ENCODE measurements at regions not wholly inside any gene's neighbourhood (a gene's known extent, or its start where the extent isn't known, plus 50 kb on each side); places are given as distances from the start of the nearest gene placed in this dataset.

DNA sequence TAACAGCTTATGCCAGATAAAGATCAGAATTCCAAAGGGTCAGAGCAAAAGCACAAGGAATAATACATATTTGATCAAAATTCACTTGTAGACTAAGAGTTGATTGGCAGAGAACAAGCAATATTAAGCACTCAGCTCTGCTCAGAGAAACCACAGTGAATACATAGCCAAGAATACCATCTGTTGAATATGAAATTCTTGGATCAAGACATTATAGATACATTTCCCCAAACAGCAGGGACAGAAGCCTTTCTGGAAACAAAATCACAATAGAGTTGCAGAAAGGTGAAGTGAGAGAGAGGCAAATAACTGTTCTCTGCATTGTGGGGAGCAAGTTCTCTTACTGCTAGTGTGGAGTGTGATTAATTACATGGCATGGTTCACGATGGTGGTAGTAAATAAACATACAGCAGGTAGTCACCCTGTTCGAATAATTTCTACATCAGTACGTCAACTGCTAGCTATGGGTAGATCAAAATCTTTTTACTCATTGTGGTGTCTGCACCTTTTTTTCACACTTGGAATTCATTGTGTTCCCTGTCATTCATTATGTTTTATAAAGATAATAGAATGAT lies 366.7 kb downstream of the PCDH7 start (continued):
- TF ChIP-seq CHD7 (IDR thresholded peaks at IDR 0.05; ENCODE audit: insufficient replicate concordance, low read length), result no peak
- no peak for TF ChIP-seq SIX5 (IDR thresholded peaks at IDR 0.05; ENCODE audit: low read depth, low read length)
- TF ChIP-seq RFX5 (IDR thresholded peaks at IDR 0.05; ENCODE audit: borderline replicate concordance, low read depth, low read length), result no peak
- no peak for TF ChIP-seq RNF2 (IDR thresholded peaks at IDR 0.05; ENCODE audit: borderline replicate concordance, low read depth, low read length, missing control alignments, poor library complexity, severe bottlenecking)
- TF ChIP-seq NRF1 (IDR thresholded peaks at IDR 0.05; ENCODE audit: low read depth, low read length), result no peak
- no peak for TF ChIP-seq HDAC6 (IDR thresholded peaks at IDR 0.05; ENCODE audit: low read depth, low read length)
- no peak for TF ChIP-seq JUN (IDR thresholded peaks at IDR 0.05; ENCODE audit: low read depth, low read length)
- TF ChIP-seq, protein P1, sequence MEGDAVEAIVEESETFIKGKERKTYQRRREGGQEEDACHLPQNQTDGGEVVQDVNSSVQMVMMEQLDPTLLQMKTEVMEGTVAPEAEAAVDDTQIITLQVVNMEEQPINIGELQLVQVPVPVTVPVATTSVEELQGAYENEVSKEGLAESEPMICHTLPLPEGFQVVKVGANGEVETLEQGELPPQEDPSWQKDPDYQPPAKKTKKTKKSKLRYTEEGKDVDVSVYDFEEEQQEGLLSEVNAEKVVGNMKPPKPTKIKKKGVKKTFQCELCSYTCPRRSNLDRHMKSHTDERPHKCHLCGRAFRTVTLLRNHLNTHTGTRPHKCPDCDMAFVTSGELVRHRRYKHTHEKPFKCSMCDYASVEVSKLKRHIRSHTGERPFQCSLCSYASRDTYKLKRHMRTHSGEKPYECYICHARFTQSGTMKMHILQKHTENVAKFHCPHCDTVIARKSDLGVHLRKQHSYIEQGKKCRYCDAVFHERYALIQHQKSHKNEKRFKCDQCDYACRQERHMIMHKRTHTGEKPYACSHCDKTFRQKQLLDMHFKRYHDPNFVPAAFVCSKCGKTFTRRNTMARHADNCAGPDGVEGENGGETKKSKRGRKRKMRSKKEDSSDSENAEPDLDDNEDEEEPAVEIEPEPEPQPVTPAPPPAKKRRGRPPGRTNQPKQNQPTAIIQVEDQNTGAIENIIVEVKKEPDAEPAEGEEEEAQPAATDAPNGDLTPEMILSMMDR (IDR thresholded peaks at IDR 0.05; ENCODE audit: control extremely low read depth in 1 of 3, insufficient read depth in 1 of 3, low read depth in 1 of 3, low read length in 3 of 3), result no peak
- TF ChIP-seq SP4 (IDR thresholded peaks at IDR 0.05; ENCODE audit: low read length), result no peak
